ENCODE measurements at regions not wholly inside any gene's neighbourhood (a gene's known extent, or its start where the extent isn't known, plus 50 kb on each side); places are given as distances from the start of the nearest gene placed in this dataset.

- Histone ChIP-seq H3K4me3 (ENCODE audit: low read depth, low read length) (no peak overlapping the region), H3K27ac (peak overlapping the region; percentile 57), H3K36me3 (no peaks in the 10 kb centered on the region), H3K9me3 (ENCODE audit: severe bottlenecking) (no peaks in the 10 kb centered on the region), H3K27me3 (ENCODE audit: insufficient read depth, low read depth, severe bottlenecking) (no peaks in the 10 kb centered on the region)
- DNase-seq, result peak; percentile 81
- peak; percentile 75 for TF ChIP-seq CTCF (IDR thresholded peaks at IDR 0.05; ENCODE audit: low read depth, low read length)
Measured at GRCh38 chr3:107064405-107065060, 312.7 kb upstream of the CCDC54 start.

- no peak overlapping the region for H3K27ac ChIP-seq
- no peak for DNase-seq
- H3K4me3 ChIP-seq (ENCODE audit: low read depth, low read length), result no peak overlapping the region
- no peak for TF ChIP-seq CTCF (IDR thresholded peaks at IDR 0.05; ENCODE audit: low read depth, low read length)
- no peaks in the 10 kb centered on the region for H3K9me3 ChIP-seq (ENCODE audit: severe bottlenecking)
- H3K36me3 ChIP-seq, result no peaks in the 10 kb centered on the region
- no peaks in the 10 kb centered on the region for H3K27me3 ChIP-seq (ENCODE audit: insufficient read depth, low read depth, severe bottlenecking)
Measured at GRCh38 chr3:107065094-107065861, 312.0 kb upstream of the CCDC54 start.

- TF ChIP-seq CTCF (IDR thresholded peaks at IDR 0.05; ENCODE audit: low read depth, low read length), result no peak
- Histone ChIP-seq H3K27me3 (ENCODE audit: insufficient read depth, low read depth, severe bottlenecking) (no peaks in the 10 kb centered on the region), H3K36me3 (no peaks in the 10 kb centered on the region), H3K9me3 (ENCODE audit: severe bottlenecking) (no peaks in the 10 kb centered on the region), H3K27ac (no peak overlapping the region), H3K4me3 (ENCODE audit: low read depth, low read length) (no peak overlapping the region)
- DNase-seq, result no peak
Measured at GRCh38 chr3:107067421-107067820, 309.8 kb upstream of the CCDC54 start.

GRCh38 chr3:107068980-107069379, 308.3 kb upstream of the CCDC54 start:
- H3K27me3 ChIP-seq (ENCODE audit: insufficient read depth, low read depth, severe bottlenecking), result no peaks in the 10 kb centered on the region
- no peak overlapping the region for H3K4me3 ChIP-seq (ENCODE audit: low read depth, low read length)
- H3K27ac ChIP-seq, result no peak overlapping the region
- H3K9me3 ChIP-seq (ENCODE audit: severe bottlenecking), result peaks cover 3% of the 10 kb centered on the region
- no peaks in the 10 kb centered on the region for H3K36me3 ChIP-seq
- no peak for TF ChIP-seq CTCF (IDR thresholded peaks at IDR 0.05; ENCODE audit: low read depth, low read length)
- no peak for DNase-seq

- Histone ChIP-seq H3K9me3 (ENCODE audit: severe bottlenecking) (peaks cover 3% of the 10 kb centered on the region), H3K27me3 (ENCODE audit: insufficient read depth, low read depth, severe bottlenecking) (no peaks in the 10 kb centered on the region)
- no peak for TF ChIP-seq CTCF (IDR thresholded peaks at IDR 0.05; ENCODE audit: low read depth, low read length)
Measured at GRCh38 chr3:107076946-107077345, 300.3 kb upstream of the CCDC54 start.

More at GRCh38 chr3:107076946-107077345, 300.3 kb upstream of the CCDC54 start:
- no peak for DNase-seq
- H3K27ac ChIP-seq, result no peak overlapping the region
- H3K36me3 ChIP-seq, result no peaks in the 10 kb centered on the region
- H3K4me3 ChIP-seq (ENCODE audit: low read depth, low read length), result no peak overlapping the region
